HepG2 (cell line): ENCODE measurements at regions not wholly inside any gene's neighbourhood (a gene's known extent, or its start where the extent isn't known, plus 50 kb on each side); places are given as distances from the start of the nearest gene placed in this dataset.

Experiments
- AGO2 ChIP-seq: fragments of 200-400 bp; formaldehyde crosslinking; optimal IDR thresholded peaks from 2 replicates; pipeline ENCODE3; 2017; ENCODE audit warnings: mild to moderate bottlenecking, low read depth, low read length, moderate library complexity
- CCAR2 ChIP-seq: fragments of 200-400 bp; formaldehyde crosslinking; optimal IDR thresholded peaks from 2 replicates; pipeline ENCODE3; 2018; ENCODE audit warnings: low read depth, mild to moderate bottlenecking, low read length, moderate library complexity
- MAX ChIP-seq: IDR thresholded peaks from 2 replicates; pipeline ENCODE4 v1.6.1; 2012; ENCODE audit warnings: inconsistent platforms
- NR3C1 ChIP-seq: sonication (generic); formaldehyde crosslinking; IDR thresholded peaks from 2 replicates; pipeline ENCODE4 v1.4.0; 2020; ENCODE audit warnings: missing genetic modification reagents
- POLR2AphosphoS5 ChIP-seq: IDR thresholded peaks from 2 replicates; pipeline ENCODE4 v1.6.1; 2012; ENCODE audit warnings: low read depth, low read length
- RAD21 ChIP-seq: fragments of 450-650 bp; formaldehyde crosslinking; IDR thresholded peaks from 2 replicates; pipeline ENCODE4 v1.5.0; 2020; ENCODE audit warnings: mild to moderate bottlenecking
- ZBTB21 ChIP-seq: sonication (generic); formaldehyde crosslinking; IDR thresholded peaks from 2 replicates; pipeline ENCODE4 v1.4.0; 2020; ENCODE audit warnings: missing genetic modification reagents
- ZNF263 ChIP-seq: sonication (generic); formaldehyde crosslinking; IDR thresholded peaks from 2 replicates; pipeline ENCODE4 v1.4.0; 2020; ENCODE audit warnings: missing genetic modification reagents
- ZNF274 ChIP-seq: sonication (generic); formaldehyde crosslinking; IDR thresholded peaks from 2 replicates; pipeline ENCODE4 v1.5.1; 2020; ENCODE audit warnings: mild to moderate bottlenecking, missing genetic modification reagents
- ZNF326 ChIP-seq: sonication (generic); formaldehyde crosslinking; IDR thresholded peaks from 2 replicates; pipeline ENCODE4 v1.4.0; 2020; ENCODE audit warnings: missing genetic modification reagents, borderline replicate concordance
- ZNF660 ChIP-seq: sonication (generic); formaldehyde crosslinking; IDR thresholded peaks from 2 replicates; pipeline ENCODE4 v1.5.1; 2020; ENCODE audit warnings: mild to moderate bottlenecking, low read depth, missing genetic modification reagents, borderline replicate concordance
- ZSCAN25 ChIP-seq: sonication (generic); formaldehyde crosslinking; IDR thresholded peaks from 2 replicates; pipeline ENCODE4 v1.8.0; 2022; ENCODE audit warnings: mild to moderate bottlenecking, missing genetic modification reagents

GRCh38 chr2:16075045-16076012, 135.0 kb downstream of the MYCN start:
- TF ChIP-seq ZNF263 (CRISPR knock-in tag) (no peak), AGO2 (no peak), ZNF326 (CRISPR knock-in tag) (no peak), RAD21 (CRISPR knock-in tag) (no peak), ZNF274 (CRISPR knock-in tag) (no peak), NR3C1 (no peak), ZSCAN25 (CRISPR knock-in tag) (no peak), ZNF660 (CRISPR knock-in tag) (no peak), ZBTB21 (CRISPR knock-in tag) (no peak), MAX (no peak), POLR2AphosphoS5 (no peak), CCAR2 (no peak)
